ENCODE measurements at regions not wholly inside any gene's neighbourhood (a gene's known extent, or its start where the extent isn't known, plus 50 kb on each side); places are given as distances from the start of the nearest gene placed in this dataset.

DNA sequence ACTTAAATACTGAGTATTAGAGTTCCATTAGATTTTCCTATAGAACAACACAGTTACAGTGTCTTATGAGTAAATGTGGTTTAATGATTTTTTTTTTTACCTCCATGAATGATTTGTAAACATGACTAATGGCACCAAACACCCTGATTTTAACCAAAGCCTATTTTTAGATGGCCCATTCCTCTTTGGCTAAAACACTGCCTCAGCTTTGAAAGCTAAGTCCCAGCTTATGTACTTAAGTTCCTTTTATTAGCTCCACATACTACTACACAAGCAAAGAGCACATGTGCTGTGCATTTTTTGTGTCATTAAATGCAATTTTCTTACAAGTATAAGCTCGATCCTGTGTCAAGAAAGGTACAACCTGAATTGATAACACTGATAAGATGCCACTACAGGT, 575.6 kb upstream of the PITX2 start:
- intact Hi-C loops (cut with DNase I), result no loop called here
- DNase-seq (no peak), ATAC-seq (no peak)

DNA sequence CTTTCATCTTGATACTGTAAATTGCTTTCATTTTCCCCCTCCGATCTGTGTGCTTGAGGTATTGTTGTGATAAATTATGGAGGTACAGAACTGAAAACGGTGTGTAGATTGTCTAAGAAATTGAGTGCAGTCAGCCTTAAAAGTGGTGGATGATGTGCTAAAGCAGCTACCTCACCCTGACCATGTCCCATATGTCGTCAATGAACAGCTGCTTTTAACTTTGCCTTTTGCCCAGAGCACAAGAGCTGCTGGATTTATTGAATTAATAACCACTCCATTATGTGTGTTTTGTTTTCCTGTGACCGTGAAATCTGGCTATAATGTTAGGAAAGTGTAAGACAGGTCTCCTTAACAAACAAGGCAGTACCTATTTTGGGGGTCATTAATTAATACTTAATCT, 581.9 kb upstream of the PITX2 start:
- DNase-seq (no peak), ATAC-seq (no peak)
- intact Hi-C loops (cut with DNase I), result no loop called here

DNA sequence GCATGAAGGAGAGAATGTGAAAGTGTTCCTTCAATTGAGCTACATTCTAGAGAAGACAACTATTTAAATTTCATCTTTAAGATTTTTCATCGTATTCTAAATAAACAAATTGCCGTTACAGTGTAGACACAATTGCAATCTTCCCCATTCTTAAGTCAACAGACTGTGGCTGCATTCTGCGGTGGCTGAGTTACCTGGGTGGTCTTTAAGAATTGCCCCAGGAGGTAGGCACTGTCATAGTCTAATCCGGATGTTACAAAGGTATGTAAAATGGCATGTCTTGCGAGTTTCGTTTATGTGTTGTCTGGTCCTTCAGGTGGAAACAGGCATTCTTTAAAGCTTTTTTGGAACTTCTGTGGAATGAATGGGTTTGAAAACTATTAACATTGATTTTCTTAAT, 586.1 kb upstream of the PITX2 start:
- ATAC-seq, result no peak
- DNase-seq, result no peak
- intact Hi-C loops (cut with DNase I), result no loop called here

DNA sequence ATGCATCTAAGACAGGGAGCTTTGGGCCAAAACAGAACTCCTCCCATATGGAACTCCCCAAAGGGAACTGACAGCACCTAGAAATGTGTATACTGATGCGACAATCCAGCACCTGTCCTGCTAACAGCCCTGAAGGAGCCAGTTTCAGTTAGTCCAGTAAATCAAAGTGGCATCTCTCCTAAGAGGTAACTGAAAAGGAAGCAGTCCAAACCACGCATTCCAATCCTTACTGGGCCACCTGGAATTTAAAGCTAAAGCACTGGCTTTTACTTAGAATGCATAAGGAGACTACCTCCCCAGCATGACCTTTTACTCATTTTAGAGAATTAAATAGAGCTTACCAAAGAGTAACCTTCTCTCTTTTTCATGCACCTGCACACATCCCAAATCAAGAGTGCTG, 586.8 kb upstream of the PITX2 start:
- no peak for DNase-seq
- no peak for ATAC-seq
- intact Hi-C loops (cut with DNase I), result no loop called here

DNA sequence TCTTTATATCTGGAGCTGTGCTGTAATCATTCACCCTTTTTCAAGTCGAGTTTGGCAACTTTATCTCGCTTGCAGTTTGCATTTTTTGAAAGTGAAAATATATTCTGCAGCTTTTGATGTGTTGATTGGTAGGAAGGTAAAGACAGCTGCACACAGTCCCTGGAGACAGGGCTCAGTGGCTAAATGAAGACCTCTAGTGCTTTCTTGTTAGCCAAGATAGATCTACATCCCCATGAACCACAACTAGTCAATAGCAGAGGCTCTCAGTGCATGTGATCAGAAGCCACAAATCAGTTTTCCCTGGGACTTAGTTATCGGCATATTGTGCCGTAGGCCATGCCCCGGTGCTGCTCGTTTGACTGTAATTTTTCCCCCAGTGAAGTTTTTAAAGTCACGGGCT, 587.7 kb upstream of the PITX2 start:
- ATAC-seq (no peak), DNase-seq (no peak)
- intact Hi-C loops (cut with DNase I), result no loop called here

DNA sequence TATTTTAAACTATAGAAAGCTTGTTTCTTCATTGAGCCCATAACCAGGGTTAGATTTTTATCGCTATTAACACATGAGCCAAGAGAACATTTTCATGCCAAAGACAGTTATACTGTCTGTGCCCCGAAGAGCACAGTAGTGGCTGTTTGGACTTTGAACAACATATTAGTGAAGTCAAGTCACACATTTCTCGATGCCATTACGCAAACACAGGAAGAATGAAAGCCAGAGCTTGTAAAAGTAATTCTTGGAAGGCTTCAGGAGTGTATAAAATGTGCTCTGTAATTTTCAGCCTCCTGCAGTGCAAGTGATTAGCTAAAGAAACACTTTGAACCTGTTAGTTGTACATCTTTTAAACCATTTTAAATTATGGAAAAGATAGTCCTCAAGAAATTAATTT, 590.7 kb upstream of the PITX2 start:
- DNase-seq, result no peak
- intact Hi-C loops (cut with DNase I), result no loop called here

DNA sequence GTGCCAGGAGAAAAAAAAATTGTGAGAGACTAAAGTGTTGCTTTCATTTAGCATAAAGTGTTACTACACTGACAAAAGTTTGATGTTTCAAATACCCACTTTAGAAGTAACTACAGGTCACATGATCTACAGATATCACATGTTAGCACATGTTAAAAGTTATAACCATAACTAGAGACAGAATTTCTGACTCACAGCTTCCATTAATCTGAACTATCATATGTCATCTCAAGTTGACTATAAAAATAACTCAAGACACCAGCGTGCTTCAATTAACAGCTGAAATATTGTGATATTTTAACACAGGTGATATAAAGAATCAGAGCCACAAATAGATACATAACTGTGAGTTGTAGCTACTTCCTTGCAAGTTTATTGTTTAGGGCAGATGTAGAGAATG, 591.5 kb upstream of the PITX2 start:
- intact Hi-C loops (cut with DNase I), result no loop called here
- ATAC-seq, result no peak
- no peak for DNase-seq

More for the DNA sequence above, 590.7 kb upstream of the PITX2 start:
- ATAC-seq, result no peak

DNA sequence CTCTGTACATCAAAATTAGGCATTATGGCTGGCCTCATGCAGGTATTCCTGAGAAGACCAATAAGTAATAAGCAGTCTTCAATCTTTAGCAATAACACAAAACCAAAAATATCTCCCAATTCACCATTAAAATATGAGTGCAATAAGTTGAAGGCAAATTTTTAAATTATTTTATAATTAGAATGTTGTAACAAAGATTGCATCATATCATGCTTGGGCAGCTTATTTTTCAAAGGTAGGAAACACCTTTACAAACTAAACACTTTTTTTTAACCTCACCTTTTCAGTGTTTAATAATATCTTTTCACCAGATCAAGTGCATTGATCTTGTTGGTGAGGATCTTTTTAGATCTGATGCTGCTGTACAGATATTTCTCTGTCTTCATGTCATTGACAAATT, 592.9 kb upstream of the PITX2 start:
- no peak for DNase-seq
- intact Hi-C loops (cut with DNase I), result no loop called here

DNA sequence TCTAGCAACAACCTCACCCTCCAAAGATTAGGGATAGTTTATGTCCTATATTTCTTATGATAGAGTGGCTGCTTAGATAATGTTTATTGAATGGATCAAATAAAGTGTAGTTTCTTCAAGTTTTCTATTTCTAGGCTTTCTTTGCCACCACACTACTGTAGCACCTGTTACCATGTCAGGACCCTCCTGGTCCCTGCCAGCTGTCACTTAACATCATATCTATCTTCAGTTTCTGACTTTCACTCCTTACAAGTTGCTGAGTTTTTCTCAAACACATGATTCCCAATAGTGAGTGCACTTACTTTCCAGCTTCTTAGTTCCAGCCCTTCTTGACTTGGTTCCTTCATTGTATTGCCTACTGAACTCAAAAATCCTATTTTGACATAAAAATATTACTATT, 593.9 kb upstream of the PITX2 start:
- DNase-seq, result no peak
- ATAC-seq, result no peak
- intact Hi-C loops (cut with DNase I), result no loop called here

More for the DNA sequence above, 592.9 kb upstream of the PITX2 start:
- no peak for ATAC-seq

DNA sequence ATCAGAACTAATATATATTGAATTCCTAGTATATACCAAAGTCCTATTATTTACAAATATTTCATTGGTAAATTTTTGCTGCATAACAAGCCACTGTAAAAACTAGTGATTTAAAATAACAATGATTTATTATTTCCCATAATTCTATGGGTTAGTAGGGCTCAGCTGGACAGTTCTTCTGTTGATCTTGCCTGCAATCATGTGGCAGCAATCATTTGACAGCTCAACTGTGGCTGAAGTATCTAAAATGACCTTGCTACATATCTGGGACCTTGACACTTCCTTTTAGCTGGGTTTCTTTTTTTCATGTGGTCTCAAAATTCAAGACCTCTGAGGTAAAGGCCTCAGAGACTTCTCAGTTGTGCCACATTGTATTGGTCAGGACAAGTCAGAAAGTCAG, 598.5 kb upstream of the PITX2 start:
- ATAC-seq, result no peak
- intact Hi-C loops (cut with DNase I), result no loop called here
- no peak for DNase-seq

DNA sequence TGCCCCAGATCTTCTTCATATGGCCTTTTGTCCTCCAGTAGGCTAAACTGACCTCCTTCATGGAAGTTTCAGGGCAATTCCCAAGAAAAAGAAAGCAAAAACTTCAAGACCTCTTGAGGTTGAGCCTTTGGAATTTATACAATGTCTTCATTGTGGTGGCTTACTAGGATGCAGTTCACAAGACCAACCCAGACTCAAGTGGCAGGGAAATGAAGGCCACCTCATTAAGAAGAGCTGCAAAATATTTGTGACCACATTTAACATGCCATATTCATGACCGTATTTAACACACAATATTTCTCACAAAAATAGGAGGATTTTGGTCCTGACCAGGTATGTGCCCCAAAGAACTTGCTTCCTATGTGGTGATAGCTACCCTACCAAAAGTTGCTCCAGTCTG, 605.5 kb upstream of the PITX2 start:
- intact Hi-C loops (cut with DNase I), result no loop called here
- DNase-seq (no peak), ATAC-seq (no peak)

DNA sequence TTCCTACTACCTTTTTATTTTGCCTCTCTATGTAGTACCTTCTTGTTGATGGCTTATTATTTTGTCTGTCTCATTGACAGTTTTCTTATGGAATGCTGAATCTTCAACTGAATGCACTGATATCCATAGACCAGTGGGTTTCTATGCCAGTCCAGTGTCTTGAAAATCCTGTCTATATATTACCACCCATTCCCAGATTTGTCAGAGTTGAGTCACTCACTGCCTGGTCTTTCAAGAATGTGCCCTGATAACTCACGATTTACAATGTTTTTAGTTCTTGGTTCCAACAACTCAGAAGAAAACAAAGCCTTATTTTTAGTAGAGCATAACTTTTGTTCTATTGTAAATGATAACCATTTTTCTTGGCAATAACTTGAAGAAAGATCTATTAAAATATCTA, 606.0 kb upstream of the PITX2 start:
- intact Hi-C loops (cut with DNase I), result no loop called here
- ATAC-seq, result no peak
- DNase-seq, result no peak

DNA sequence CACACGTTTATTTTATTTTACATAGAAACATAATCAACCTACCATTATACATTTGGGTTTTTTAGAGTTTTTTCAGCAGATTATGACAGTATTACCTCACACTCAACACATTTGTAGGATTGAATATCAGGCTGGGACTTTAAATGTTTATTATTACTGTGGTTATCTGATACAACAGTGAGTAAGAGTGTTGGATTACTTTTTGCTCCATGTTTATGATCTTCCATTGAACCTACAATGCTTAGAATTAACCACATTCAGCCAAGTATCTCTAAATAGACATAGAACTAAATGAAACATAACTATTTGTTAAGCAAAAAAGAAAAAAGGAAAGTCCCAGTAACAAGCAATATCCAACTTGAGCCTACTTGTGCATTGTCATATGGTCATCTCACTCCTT, 607.4 kb upstream of the PITX2 start:
- intact Hi-C loops (cut with DNase I), result no loop called here
- ATAC-seq (no peak), DNase-seq (no peak)

DNA sequence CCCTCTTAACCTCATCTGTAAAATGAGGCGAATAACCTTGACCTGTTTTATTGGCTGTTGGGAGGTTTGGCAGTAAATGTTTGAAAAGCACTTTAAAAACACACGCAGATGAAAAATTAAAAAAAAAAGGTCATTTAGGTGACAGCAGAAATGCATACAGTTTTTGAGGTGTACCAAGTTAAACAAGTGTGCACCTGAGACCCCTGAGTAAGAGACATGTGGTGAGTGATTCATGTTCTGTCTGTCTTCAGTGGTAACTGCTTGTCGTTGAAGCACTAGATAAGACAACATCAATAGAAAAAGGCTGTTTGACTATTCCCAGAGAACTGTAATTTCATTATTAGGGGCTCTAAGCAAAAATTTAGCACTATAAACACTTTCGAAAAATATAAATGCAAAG, 608.4 kb upstream of the PITX2 start:
- ATAC-seq (no peak), DNase-seq (no peak)
- intact Hi-C loops (cut with DNase I), result no loop called here

DNA sequence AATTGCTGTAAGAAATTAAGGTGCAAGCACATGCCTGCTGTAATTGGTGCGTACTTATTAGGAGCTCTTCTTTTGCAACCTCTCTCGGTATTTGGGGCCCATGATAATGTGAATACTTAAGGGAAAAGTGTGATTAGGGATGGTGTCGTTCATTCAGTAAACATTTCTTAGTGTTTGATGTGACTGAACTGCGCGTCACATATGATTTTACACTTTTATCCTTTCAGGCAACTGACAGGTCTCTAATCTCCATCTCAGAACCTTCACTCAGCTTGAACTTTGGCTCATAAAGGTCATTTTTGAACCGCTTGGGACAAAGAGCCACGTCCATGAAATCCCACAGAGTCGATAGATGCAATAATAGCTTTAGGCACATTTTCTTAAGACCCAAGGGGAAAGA, 612.1 kb upstream of the PITX2 start:
- intact Hi-C loops (cut with DNase I), result no loop called here
- DNase-seq, result no peak
- no peak for ATAC-seq

DNA sequence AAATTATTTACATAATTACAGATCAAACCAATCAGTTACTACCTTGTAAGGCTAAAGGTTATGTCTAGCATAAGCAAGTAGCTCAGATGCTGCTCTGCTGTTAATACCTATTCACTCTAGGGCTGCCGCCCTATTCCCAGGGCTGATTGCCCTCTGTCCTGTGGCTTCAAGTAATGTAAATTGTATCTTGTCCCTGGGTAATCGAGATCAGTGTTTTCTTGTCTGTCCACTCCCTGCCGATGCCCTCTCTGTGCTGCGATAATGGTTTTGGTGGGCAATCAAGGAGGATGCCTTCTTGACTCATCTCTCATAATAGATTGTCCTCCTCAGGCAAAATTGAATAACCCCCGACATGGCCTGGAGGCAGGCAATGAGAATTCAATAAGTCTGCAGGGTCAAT, 641.0 kb upstream of the PITX2 start:
- ATAC-seq (no peak), DNase-seq (no peak)
- intact Hi-C loops (cut with DNase I), result no loop called here

DNA sequence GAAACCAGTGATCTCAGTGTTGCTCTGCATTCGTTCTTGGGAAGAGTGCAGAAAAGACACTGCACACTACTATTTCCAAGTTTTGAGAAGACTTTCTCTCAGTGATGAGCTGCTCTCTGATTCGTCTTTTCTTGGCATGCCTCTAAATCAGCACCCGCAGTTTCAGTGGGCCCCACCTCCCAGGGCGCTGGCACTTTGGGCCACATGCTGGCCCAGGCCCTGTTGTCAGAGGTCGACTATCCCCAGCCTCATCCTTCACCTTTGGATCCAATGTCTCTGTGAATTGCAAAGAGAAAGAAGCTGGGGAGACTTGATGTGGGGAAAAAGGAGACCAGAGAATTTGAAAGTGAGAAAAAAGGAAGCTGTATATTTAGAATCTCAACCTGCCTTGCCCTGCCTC, 644.1 kb upstream of the PITX2 start:
- no peak for DNase-seq
- intact Hi-C loops (cut with DNase I), result no loop called here
- ATAC-seq, result no peak

DNA sequence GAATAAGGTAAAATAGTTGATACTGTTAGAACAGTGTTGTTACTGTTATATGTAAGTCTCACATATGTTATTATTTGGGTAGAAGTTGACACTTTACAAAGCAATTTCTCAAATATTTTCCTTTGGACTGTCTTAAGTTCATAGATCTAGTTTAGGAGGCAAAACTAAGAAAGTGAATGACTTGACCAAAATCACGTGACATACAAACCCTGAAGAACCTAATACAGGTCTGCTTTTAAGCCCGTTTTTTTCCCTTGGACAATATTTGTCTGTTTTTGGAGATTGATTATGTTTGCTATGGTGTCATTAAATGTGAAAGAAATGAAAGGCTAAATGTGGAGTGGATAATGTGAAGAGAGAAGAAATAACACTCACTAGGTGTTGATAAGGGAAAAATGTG, 644.9 kb upstream of the PITX2 start:
- intact Hi-C loops (cut with DNase I), result no loop called here
- ATAC-seq, result no peak
- no peak for DNase-seq

DNA sequence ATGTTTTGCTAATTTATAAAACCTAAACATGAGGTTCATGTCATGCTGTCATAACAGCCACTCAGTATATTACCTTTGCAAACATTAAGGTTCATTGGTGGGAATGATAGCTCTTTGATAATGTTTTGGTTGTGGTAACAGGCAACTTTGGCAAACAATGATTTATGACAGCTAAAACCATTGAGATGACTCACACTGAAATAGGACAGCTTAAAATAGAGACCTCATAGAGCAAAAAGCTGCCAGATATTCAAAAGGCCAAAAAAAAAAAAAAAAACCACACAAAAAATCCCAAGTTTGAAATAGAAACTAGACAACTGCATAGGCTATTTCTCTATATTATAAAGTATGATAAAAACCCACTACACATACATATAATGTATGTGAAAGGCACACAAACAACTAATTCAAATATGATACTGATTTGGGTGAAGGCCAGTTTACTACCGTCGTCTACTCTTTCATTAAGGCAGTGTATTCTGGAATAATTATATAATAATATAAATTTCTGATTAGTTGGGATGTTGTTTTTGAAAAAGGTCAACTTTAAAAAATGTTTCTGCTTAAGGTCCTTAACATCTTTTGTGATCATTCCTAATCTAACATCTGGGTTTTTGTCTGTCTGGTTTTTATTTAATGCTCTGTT, 646.0 kb upstream of the PITX2 start:
- ATAC-seq, result peak; percentile 60 to 61
- DNase-seq, result no peak
- intact Hi-C loops (cut with DNase I), result no loop called here

DNA sequence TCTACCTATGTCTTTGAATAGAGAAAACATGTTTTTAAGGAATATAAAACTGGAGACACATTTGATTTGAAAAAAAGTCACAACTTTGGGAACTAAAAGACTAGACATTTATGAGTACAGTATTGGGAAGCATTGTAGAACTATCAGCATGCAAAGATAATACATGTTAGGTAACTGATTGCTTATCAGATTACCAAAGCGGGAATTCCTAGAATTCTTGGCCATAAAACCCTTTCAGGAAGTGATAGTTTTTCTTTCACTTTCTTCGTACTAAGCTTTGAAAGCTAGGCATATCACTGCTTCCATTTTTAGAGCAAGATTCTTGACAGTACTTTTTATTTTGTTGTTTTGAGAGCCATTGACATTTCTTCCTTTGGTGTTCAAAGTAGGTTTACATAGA, 646.6 kb upstream of the PITX2 start:
- intact Hi-C loops (cut with DNase I), result no loop called here
- ATAC-seq (no peak), DNase-seq (no peak)

DNA sequence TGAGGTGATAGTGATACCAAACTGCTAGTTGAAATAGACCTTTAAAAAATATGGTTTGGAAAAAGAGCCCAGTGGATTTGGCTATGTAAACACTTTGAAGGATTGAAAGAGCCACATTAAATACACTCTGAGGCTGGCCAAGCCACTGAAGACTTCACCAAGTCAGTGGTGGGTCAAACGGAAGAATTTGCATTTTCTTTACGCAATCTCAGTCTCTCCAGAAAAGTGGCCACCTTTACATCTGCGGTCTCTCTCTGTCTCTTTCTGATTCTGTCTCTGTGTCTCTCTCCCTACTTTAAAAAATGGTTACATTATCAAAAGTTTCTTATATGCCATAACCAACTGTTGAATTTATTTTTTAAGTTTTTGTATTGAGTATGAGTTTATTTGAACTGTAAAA, 651.2 kb upstream of the PITX2 start:
- ATAC-seq, result no peak
- DNase-seq, result no peak
- intact Hi-C loops (cut with DNase I), result no loop called here

DNA sequence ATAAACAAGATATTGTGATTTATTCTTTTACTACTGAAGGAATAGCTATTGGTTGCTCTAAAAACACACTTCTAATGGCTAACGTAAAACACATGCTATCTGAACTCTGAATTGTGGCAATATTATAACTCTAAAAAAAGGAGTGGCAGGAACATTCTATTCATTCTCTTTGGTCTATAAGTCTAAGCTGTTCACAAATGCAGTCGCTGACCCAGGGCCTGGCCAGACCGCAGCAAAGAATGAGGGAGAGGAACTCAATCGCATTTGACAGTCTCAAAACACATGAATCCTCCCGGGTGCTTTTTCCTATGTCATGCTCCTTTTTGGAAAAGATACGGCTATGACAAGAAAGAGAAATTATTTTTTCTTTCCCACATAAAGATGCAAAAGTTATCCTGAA, 651.6 kb upstream of the PITX2 start:
- intact Hi-C loops (cut with DNase I), result no loop called here
- DNase-seq, result no peak
- ATAC-seq, result no peak

Measured in left cardiac atrium (tissue), 4 donors.